Tibial artery (tissue), 4 donors: ENCODE measurements at regions not wholly inside any gene's neighbourhood (a gene's known extent, or its start where the extent isn't known, plus 50 kb on each side); places are given as distances from the start of the nearest gene placed in this dataset.

Experiments
- DNase-seq, 2 donors: peaks; one replicate each; pipeline ENCODE4 v3.0.0-alpha.2; 2019
- H3K27ac ChIP-seq, 2 donors: fragments of 200-600 bp; sonication (generic) in 1 of 2; 1 replicate in 1 of 2; 2 replicates in 1 of 2; pipeline ENCODE4 v1.5.1; 2018 to 2019; ENCODE audit warnings: mild to moderate bottlenecking in 1 of 2
- H3K27me3 ChIP-seq, 2 donors: fragments of 200-600 bp; sonication (generic) in 1 of 2; one replicate each; pipeline versions ENCODE4 v1.5.1 to v1.6.0; 2016 to 2019
- H3K36me3 ChIP-seq, 3 donors: fragments of 200-600 bp; sonication (generic) in 2 of 3; one replicate each; pipeline ENCODE4 v1.5.1; 2016 to 2019; ENCODE audit warnings: mild to moderate bottlenecking in 2 of 3
- H3K4me1 ChIP-seq, 4 donors: fragments of 200-600 bp; sonication (generic) in 2 of 4; 1 replicate in 3 of 4; 2 replicates in 1 of 4; pipeline ENCODE4 v1.5.1; 2016 to 2019
- H3K4me3 ChIP-seq, 2 donors: fragments of 200-600 bp; sonication (generic) in 1 of 2; 1 replicate in 1 of 2; 2 replicates in 1 of 2; pipeline ENCODE4 v1.5.1; 2018 to 2019; ENCODE audit warnings: mild to moderate bottlenecking in 2 of 2
- H3K9me3 ChIP-seq, 3 donors: fragments of 200-600 bp; sonication (generic) in 1 of 3; one replicate each; pipeline ENCODE4 v1.5.1; 2016 to 2019
- CTCF ChIP-seq, 2 experiments: fragments of 200-600 bp in 1 of 2; fragments of 450-650 bp in 1 of 2; IDR thresholded peaks; one replicate each; pipeline ENCODE4 v1.5.1; 2017 to 2019; ENCODE audit warnings: antibody characterized with exemption in 2 of 2, mild to moderate bottlenecking in 1 of 2, moderate library complexity in 1 of 2
- intact Hi-C: fragments of 100-400 bp; cut with DNase I; formaldehyde crosslinking; loops from one replicate; pipeline ENCODE4 v1.15.0; 2023; ENCODE audit warnings: low total_unique reads

DNA sequence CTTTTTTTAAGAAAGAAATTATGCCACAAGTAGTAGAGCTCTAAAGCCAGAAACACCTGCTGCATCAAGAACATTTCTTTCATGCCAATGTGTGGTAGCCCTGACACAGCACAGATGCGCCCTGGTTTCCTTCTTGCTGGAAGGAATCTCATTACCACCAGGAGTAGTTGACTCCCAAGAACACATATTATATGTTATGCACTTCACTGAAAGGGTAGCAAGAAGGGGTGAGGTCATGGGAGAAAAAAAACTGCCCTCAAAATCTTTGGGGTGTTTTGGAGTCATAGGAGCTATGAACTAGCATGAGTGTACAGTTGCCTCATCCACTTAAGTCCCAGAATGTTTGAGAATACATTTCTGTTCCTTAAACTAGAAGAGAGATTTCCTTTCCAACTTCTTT lies 185.8 kb upstream of the C1QTNF7 start:
- intact Hi-C loops: no loop called here
- Histone ChIP-seq H3K4me3 (no peak overlapping the region), H3K4me1 (peaks cover 0 to 53% (median 11%) of the 10 kb centered on the region in 4 donors), H3K36me3 (no peaks in the 10 kb centered on the region), H3K27ac (no peak overlapping the region), H3K9me3 (no peaks in the 10 kb centered on the region), H3K27me3 (no peaks in the 10 kb centered on the region)
- TF ChIP-seq CTCF (IDR thresholded peaks at IDR 0.05): no peak
- no peak for DNase-seq

DNA sequence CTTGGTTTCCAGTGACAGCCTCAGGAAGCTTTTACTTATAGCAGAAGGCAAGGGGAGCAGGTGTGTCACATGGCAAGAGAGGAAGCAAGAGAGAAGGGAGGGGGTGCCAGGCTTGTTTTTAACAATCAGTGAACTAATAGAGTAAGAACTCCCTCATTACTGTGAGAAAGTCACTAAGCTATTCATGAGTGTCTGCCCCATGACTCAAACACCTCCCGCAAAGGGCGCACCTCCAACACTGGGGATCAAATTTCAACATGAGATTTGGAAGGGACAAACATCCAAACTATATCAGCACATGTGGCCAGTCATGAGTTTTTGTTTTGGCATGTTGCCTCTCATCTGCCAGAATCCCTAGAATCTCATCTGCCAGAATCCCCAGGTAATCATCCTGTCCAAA lies 183.5 kb upstream of the C1QTNF7 start:
- Histone ChIP-seq H3K9me3 (no peaks in the 10 kb centered on the region), H3K4me1 (peaks cover 0 to 29% (median 5%) of the 10 kb centered on the region in 4 donors), H3K27ac (no peak overlapping the region), H3K27me3 (no peaks in the 10 kb centered on the region), H3K36me3 (no peaks in the 10 kb centered on the region), H3K4me3 (no peak overlapping the region)
- intact Hi-C loops: no loop called here
- TF ChIP-seq CTCF (IDR thresholded peaks at IDR 0.05): no peak
- no peak for DNase-seq

DNA sequence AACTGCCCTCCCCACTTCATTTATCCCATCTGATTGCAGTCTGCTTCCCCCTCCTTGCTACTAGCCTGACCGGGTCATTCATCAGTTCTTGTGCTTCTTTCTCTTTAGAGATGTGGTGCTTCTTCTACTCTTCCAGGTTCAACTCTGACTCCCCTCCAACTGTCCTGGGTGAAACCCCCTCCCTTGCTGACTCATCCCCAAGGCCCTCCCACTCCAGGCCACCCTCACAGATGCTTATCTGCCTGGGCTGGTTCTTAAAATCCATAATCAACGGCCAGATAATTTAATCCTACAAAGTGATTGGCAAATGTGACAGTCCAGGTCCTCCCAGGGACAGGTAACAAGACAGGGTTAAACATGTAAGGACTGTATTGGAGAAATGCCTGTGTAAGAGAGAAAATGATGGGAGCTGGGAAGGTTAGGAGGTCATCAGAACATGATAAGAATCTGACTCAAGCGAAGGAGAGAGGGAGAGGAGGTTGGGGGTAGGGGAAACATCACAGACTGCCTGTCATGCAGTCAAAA lies 182.8 kb upstream of the C1QTNF7 start:
- no peak for DNase-seq
- intact Hi-C loops: no loop called here

DNA sequence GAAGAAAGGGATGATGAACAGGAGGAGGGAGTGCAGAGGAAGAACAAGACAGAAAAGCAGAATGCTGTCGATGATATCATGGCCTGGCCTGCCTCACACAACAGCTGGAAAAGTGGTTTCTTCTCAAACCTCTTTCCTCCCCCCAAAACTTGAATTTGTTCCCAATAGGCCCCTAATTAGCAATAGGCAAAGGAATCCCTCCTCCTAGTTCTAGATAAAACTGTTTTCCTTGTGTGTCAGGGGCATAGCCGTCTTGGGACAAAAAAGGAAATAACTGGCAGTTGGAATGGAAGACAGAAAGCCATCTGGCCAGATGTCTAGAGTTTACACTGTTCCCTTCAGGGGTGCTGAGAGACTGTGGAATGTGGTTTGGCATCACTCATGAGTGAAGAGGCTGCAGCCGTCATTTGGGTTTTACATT lies 177.8 kb upstream of the C1QTNF7 start:
- intact Hi-C loops: no loop called here
- no peaks in the 10 kb centered on the region for H3K9me3 ChIP-seq
- peaks cover 0 to 28% (median 3%) of the 10 kb centered on the region in 4 donors for H3K4me1 ChIP-seq
- peak overlapping the region; percentile 11 to 44 for H3K27ac ChIP-seq
- no peaks in the 10 kb centered on the region for H3K36me3 ChIP-seq
- no peak for TF ChIP-seq CTCF (IDR thresholded peaks at IDR 0.05)
- no peak for DNase-seq
- H3K27me3 ChIP-seq: no peaks in the 10 kb centered on the region
- no peak overlapping the region for H3K4me3 ChIP-seq

More for the DNA sequence above, 182.8 kb upstream of the C1QTNF7 start:
- Histone ChIP-seq H3K27me3 (no peaks in the 10 kb centered on the region), H3K9me3 (no peaks in the 10 kb centered on the region), H3K4me3 (no peak overlapping the region), H3K4me1 (peaks cover 0 to 29% (median 4%) of the 10 kb centered on the region in 4 donors), H3K36me3 (no peaks in the 10 kb centered on the region), H3K27ac (no peak overlapping the region)
- TF ChIP-seq CTCF (IDR thresholded peaks at IDR 0.05): no peak

- no peak for DNase-seq
- Histone ChIP-seq H3K9me3 (no peaks in the 10 kb centered on the region), H3K4me1 (peaks cover 0 to 28% (median 3%) of the 10 kb centered on the region in 4 donors), H3K27ac (no peak overlapping the region), H3K4me3 (no peak overlapping the region), H3K36me3 (no peaks in the 10 kb centered on the region), H3K27me3 (no peaks in the 10 kb centered on the region)
- TF ChIP-seq CTCF (IDR thresholded peaks at IDR 0.05): no peak
- intact Hi-C loops: no loop called here
Observed at GRCh38 chr4:15253349-15253748, 174.5 kb upstream of the C1QTNF7 start.
